A673 (cell line): ENCODE measurements at regions not wholly inside any gene's neighbourhood (a gene's known extent, or its start where the extent isn't known, plus 50 kb on each side); places are given as distances from the start of the nearest gene placed in this dataset.

Experiments
- BruUV-seq: library from RNA; stranded (reverse); fragments of 400-500 nt; replicated peaks from 2 replicates; lab custom pipeline; 2021; lab: Mats Ljungman, UMichigan
- CTCF ChIA-PET: fragments of 300-600 bp; sonication (Branson Sonifier 250); formaldehyde crosslinking; loops from one replicate; lab custom pipeline; 2022; ENCODE audit warnings: antibody characterized with exemption; lab: Charles Lee
- POLR2A ChIA-PET: fragments of 300-600 bp; sonication (Branson Sonifier 250); formaldehyde crosslinking; loops from one replicate; lab custom pipeline; 2022; ENCODE audit warnings: antibody characterized with exemption; ENCODE audit not compliant: low non-redundant PET; lab: Charles Lee
- DNase-seq: peaks from one replicate; pipeline ENCODE4 v3.0.0-alpha.2; 2015; ENCODE audit warnings: low spot score
- H3K27ac ChIP-seq: fragments of 200-600 bp; sonication (generic); 2 replicates; pipeline ENCODE4 v1.5.1; 2016; ENCODE audit warnings: mixed run types, low read depth, mild to moderate bottlenecking, mixed read lengths, antibody characterized with exemption, low read length; ENCODE audit not compliant: poor library complexity, severe bottlenecking
- H3K27me3 ChIP-seq: fragments of 200-600 bp; sonication (generic); replicated peaks from 2 replicates; pipeline ENCODE4 v1.6.1; 2017; ENCODE audit warnings: mixed run types, low read depth, mild to moderate bottlenecking, mixed read lengths, antibody characterized with exemption, low read length; ENCODE audit not compliant: insufficient read depth, poor library complexity
- H3K36me3 ChIP-seq: fragments of 200-600 bp; sonication (generic); 2 replicates; pipeline ENCODE4 v1.6.1; 2016; ENCODE audit warnings: mixed run types, mild to moderate bottlenecking, mixed read lengths, antibody characterized with exemption, low read length; ENCODE audit not compliant: insufficient read depth, poor library complexity, severe bottlenecking
- H3K4me1 ChIP-seq: fragments of 200-600 bp; sonication (generic); 2 replicates; pipeline ENCODE4 v1.6.1; 2017; ENCODE audit warnings: mixed run types, mild to moderate bottlenecking, mixed read lengths, antibody characterized with exemption, low read length; ENCODE audit not compliant: insufficient read depth, poor library complexity, severe bottlenecking
- H3K4me3 ChIP-seq: fragments of 200-600 bp; sonication (generic); 2 replicates; pipeline ENCODE4 v1.5.1; 2016; ENCODE audit warnings: low read depth, mixed run types, mild to moderate bottlenecking, mixed read lengths, low read length; ENCODE audit not compliant: poor library complexity, severe bottlenecking
- H3K9me3 ChIP-seq: fragments of 200-600 bp; sonication (generic); 2 replicates; pipeline ENCODE4 v1.6.1; 2016; ENCODE audit warnings: mixed run types, low read depth, mild to moderate bottlenecking, mixed read lengths, antibody characterized with exemption, low read length; ENCODE audit not compliant: poor library complexity, severe bottlenecking
- EZH2 ChIP-seq: fragments of 200-600 bp; sonication (generic); IDR thresholded peaks from 2 replicates; pipeline ENCODE4 v1.6.1; 2017; ENCODE audit warnings: borderline replicate concordance, low read depth, mild to moderate bottlenecking, mixed read lengths, antibody characterized with exemption, low read length; ENCODE audit not compliant: poor library complexity, severe bottlenecking
- intact Hi-C: fragments of 100-400 bp; cut with micrococcal nuclease; formaldehyde crosslinking; loops from one replicate; pipeline ENCODE4 v1.10.0; 2022; ENCODE audit not compliant: unreplicated experiment
- TF ChIP-seq, protein P1 (sequence below): fragments of 300-800, 200-600 bp; sonication (generic); conservative IDR thresholded peaks from 2 replicates; pipeline ENCODE4 v1.5.1; 2017; ENCODE audit warnings: low read depth, mild to moderate bottlenecking, antibody characterized with exemption, low read length, moderate library complexity, mixed read lengths

GRCh38 chr3:89649431-89649830 lies 542.0 kb downstream of the EPHA3 start:
- intact Hi-C loops = no loop called here
- no peaks in the 10 kb centered on the region for H3K4me1 ChIP-seq
- no peaks in the 10 kb centered on the region for H3K9me3 ChIP-seq
- H3K4me3 ChIP-seq = no peak overlapping the region
- TF ChIP-seq, protein P1, sequence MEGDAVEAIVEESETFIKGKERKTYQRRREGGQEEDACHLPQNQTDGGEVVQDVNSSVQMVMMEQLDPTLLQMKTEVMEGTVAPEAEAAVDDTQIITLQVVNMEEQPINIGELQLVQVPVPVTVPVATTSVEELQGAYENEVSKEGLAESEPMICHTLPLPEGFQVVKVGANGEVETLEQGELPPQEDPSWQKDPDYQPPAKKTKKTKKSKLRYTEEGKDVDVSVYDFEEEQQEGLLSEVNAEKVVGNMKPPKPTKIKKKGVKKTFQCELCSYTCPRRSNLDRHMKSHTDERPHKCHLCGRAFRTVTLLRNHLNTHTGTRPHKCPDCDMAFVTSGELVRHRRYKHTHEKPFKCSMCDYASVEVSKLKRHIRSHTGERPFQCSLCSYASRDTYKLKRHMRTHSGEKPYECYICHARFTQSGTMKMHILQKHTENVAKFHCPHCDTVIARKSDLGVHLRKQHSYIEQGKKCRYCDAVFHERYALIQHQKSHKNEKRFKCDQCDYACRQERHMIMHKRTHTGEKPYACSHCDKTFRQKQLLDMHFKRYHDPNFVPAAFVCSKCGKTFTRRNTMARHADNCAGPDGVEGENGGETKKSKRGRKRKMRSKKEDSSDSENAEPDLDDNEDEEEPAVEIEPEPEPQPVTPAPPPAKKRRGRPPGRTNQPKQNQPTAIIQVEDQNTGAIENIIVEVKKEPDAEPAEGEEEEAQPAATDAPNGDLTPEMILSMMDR = no peak
- TF ChIP-seq EZH2 = no peak
- ChIA-PET CTCF (no interaction called here), POLR2A (no interaction called here)
- no peak for DNase-seq
- H3K36me3 ChIP-seq = no peaks in the 10 kb centered on the region
- no TSS peak for BruUV-seq
- no peaks in the 10 kb centered on the region for H3K27me3 ChIP-seq
- no peak overlapping the region for H3K27ac ChIP-seq

DNA sequence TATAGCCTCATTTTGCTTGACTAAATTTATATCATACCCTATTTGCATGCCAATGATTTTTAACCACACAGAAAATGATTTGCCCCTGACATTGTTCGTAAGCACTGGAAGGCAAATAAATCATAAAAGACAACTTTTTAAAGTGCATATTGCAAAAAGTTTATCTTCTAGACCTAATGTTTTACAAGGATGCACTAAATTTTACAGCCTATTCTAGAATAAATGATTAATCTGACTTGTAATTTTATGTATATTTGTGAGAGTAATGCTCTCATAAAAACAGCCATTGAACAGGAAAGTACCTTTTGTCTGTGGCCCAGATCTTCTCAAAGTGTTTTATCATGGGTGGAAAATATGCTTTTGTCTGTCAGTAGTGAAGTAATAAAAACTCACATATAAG lies 546.6 kb downstream of the EPHA3 start:
- Histone ChIP-seq H3K36me3 (no peaks in the 10 kb centered on the region), H3K9me3 (peaks cover 7% of the 10 kb centered on the region), H3K4me1 (no peaks in the 10 kb centered on the region), H3K4me3 (no peak overlapping the region), H3K27me3 (no peaks in the 10 kb centered on the region), H3K27ac (no peak overlapping the region)
- POLR2A ChIA-PET = no interaction called here
- intact Hi-C loops = no loop called here
- CTCF ChIA-PET = no interaction called here
- DNase-seq = no peak
- TF ChIP-seq, protein P1 = no peak
- no peak for TF ChIP-seq EZH2
- BruUV-seq = no TSS peak

GRCh38 chr3:89656388-89656787 lies 549.0 kb downstream of the EPHA3 start:
- no peak for DNase-seq
- Histone ChIP-seq H3K4me1 (no peaks in the 10 kb centered on the region), H3K36me3 (no peaks in the 10 kb centered on the region), H3K27me3 (no peaks in the 10 kb centered on the region), H3K4me3 (no peak overlapping the region), H3K9me3 (peaks cover 7% of the 10 kb centered on the region), H3K27ac (no peak overlapping the region)
- no TSS peak for BruUV-seq
- ChIA-PET POLR2A (no interaction called here), CTCF (no interaction called here)
- intact Hi-C loops = no loop called here
- no peak for TF ChIP-seq EZH2
- TF ChIP-seq, protein P1 = no peak
